ENCODE measurements at regions not wholly inside any gene's neighbourhood (a gene's known extent, or its start where the extent isn't known, plus 50 kb on each side); places are given as distances from the start of the nearest gene placed in this dataset.

DNA sequence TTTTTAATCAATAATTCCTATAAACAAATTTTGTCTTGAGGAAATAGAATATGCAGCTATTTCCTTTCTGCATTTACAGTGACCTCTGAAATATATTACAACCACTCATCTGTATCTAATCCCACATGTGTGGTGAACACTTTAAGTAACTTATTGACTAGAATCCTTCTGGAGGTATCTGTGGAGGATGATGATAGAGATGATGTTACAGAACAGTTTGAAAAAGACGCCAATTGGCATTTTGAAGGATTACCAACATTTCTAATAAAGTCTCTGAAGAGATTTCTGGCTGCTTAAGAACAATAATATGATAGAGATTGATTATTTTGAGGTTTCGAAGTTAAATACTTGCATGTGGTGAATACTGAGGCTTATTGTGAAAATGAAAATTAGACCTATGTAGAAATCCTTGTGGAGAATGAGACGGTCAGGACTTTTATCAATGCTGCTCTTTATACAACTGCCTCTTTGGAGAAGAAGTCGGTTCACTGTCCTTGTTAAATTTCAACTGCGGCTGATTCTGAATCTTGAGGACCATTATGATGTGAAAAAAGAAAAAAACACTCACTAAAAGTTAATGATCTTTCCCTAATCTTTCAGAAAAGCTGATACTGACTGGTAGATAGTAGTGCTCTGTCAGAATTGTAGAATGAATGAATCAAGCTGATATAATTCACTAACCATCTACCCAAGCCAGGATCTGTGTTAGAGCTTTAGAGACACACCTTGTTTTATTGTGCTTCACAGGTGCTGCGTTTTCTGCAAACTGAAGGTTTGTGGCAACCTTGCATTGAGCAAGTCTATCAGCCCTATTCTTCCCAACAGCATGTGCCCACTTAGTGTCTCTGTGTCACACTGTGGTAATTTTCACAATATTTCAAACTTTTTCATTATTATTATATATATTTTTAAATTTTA lies 204.7 kb downstream of the SPRY1 start:
- TF ChIP-seq CTCF (optimal IDR thresholded peaks at IDR 0.05 in 1 of 3, IDR thresholded peaks at IDR 0.05 in 1 of 3, conservative IDR thresholded peaks at IDR 0.05 in 1 of 3; ENCODE audit: extremely low read depth in 1 of 3, insufficient read depth in 2 of 3, low read length in 3 of 3) (no peak), EZH2 (IDR thresholded peaks at IDR 0.05; ENCODE audit: low read length) (no peak)
- H3K27me3 ChIP-seq (ENCODE audit: control insufficient read depth, extremely low read depth, insufficient read depth, low read length): no peaks in the 10 kb centered on the region
- H3K36me3 ChIP-seq (ENCODE audit: control insufficient read depth in 2 of 2, extremely low read depth in 1 of 2, insufficient read depth in 2 of 2, low read length in 2 of 2): no peaks in the 10 kb centered on the region
- FAIRE-seq (no peak), DNase-seq (ENCODE audit: low read depth, low spot score) (no peak)
- no peaks in the 10 kb centered on the region for H3K9me1 ChIP-seq (ENCODE audit: control insufficient read depth, extremely low read depth, insufficient read depth, low read length)
- H4K20me1 ChIP-seq (ENCODE audit: control insufficient read depth, extremely low read depth, insufficient read depth, low read length): no peaks in the 10 kb centered on the region
- no peaks in the 10 kb centered on the region for H3K9me3 ChIP-seq (ENCODE audit: control insufficient read depth, low read depth, low read length)
- no peak overlapping the region for H3K27ac ChIP-seq (ENCODE audit: control insufficient read depth, insufficient read depth, low read length)
- H3K4me1 ChIP-seq (ENCODE audit: control insufficient read depth, extremely low read depth, insufficient read depth, low read length): peaks cover 21% of the 10 kb centered on the region
- dilution Hi-C loops (cut with MboI; ENCODE audit: extremely low pct_ligation_motif_present, low sequenced_read_pairs): no loop called here
- H3K4me2 ChIP-seq (ENCODE audit: control insufficient read depth, extremely low read depth, insufficient read depth, low read depth, low read length): no peak overlapping the region
- no peak overlapping the region for H2AFZ ChIP-seq (ENCODE audit: control insufficient read depth, low read length)
- no peaks in the 10 kb centered on the region for H3K79me2 ChIP-seq (ENCODE audit: control insufficient read depth, insufficient read depth, low read length)
- no peak overlapping the region for H3K9ac ChIP-seq (ENCODE audit: control insufficient read depth, extremely low read depth, insufficient read depth, low read length)
- no peak overlapping the region for H3K4me3 ChIP-seq (ENCODE audit: control insufficient read depth in 2 of 3, extremely low read depth in 1 of 3, insufficient read depth in 2 of 3, low read depth in 1 of 3, low read length in 3 of 3)

- Histone ChIP-seq H3K27me3 (ENCODE audit: control insufficient read depth, extremely low read depth, insufficient read depth, low read length) (no peaks in the 10 kb centered on the region), H3K4me2 (ENCODE audit: control insufficient read depth, extremely low read depth, insufficient read depth, low read depth, low read length) (no peak overlapping the region), H3K9ac (ENCODE audit: control insufficient read depth, extremely low read depth, insufficient read depth, low read length) (no peak overlapping the region), H3K9me1 (ENCODE audit: control insufficient read depth, extremely low read depth, insufficient read depth, low read length) (no peaks in the 10 kb centered on the region), H2AFZ (ENCODE audit: control insufficient read depth, low read length) (no peak overlapping the region), H3K27ac (ENCODE audit: control insufficient read depth, insufficient read depth, low read length) (no peak overlapping the region), H4K20me1 (ENCODE audit: control insufficient read depth, extremely low read depth, insufficient read depth, low read length) (no peaks in the 10 kb centered on the region), H3K79me2 (ENCODE audit: control insufficient read depth, insufficient read depth, low read length) (no peaks in the 10 kb centered on the region), H3K4me1 (ENCODE audit: control insufficient read depth, extremely low read depth, insufficient read depth, low read length) (peaks cover 21% of the 10 kb centered on the region), H3K36me3 (ENCODE audit: control insufficient read depth in 2 of 2, extremely low read depth in 1 of 2, insufficient read depth in 2 of 2, low read length in 2 of 2) (no peaks in the 10 kb centered on the region), H3K4me3 (ENCODE audit: control insufficient read depth in 2 of 3, extremely low read depth in 1 of 3, insufficient read depth in 2 of 3, low read depth in 1 of 3, low read length in 3 of 3) (no peak overlapping the region), H3K9me3 (ENCODE audit: control insufficient read depth, low read depth, low read length) (no peaks in the 10 kb centered on the region)
- DNase-seq (ENCODE audit: low read depth, low spot score) (no peak), FAIRE-seq (no peak)
- dilution Hi-C loops (cut with MboI; ENCODE audit: extremely low pct_ligation_motif_present, low sequenced_read_pairs): no loop called here
- no peak for TF ChIP-seq CTCF (optimal IDR thresholded peaks at IDR 0.05 in 1 of 3, IDR thresholded peaks at IDR 0.05 in 1 of 3, conservative IDR thresholded peaks at IDR 0.05 in 1 of 3; ENCODE audit: extremely low read depth in 1 of 3, insufficient read depth in 2 of 3, low read length in 3 of 3)
- TF ChIP-seq EZH2 (IDR thresholded peaks at IDR 0.05; ENCODE audit: low read length): no peak
Observed at GRCh38 chr4:123602007-123602406, 205.4 kb downstream of the SPRY1 start.
